Brain microvascular endothelial cell (primary cell): ENCODE measurements at regions not wholly inside any gene's neighbourhood (a gene's known extent, or its start where the extent isn't known, plus 50 kb on each side); places are given as distances from the start of the nearest gene placed in this dataset.

Experiments
- DNase-seq: peaks from one replicate; pipeline ENCODE4 v3.0.0-alpha.2; 2020
- H3K27ac ChIP-seq: fragments of 250-450 bp; sonication (Bioruptor Pico); 2 replicates; pipeline ENCODE4 v1.5.1; 2020; ENCODE audit warnings: mild to moderate bottlenecking, moderate library complexity
- H3K27me3 ChIP-seq: fragments of 250-450 bp; sonication (Bioruptor Pico); replicated peaks from 2 replicates; pipeline ENCODE4 v1.5.1; 2020; ENCODE audit warnings: mild to moderate bottlenecking
- H3K36me3 ChIP-seq: fragments of 250-450 bp; sonication (Bioruptor Pico); replicated peaks from 2 replicates; pipeline ENCODE4 v1.5.1; 2020; ENCODE audit warnings: mild to moderate bottlenecking
- H3K4me3 ChIP-seq: 2 replicates; pipeline ENCODE4 v1.5.1; 2011; ENCODE audit warnings: low read depth, mild to moderate bottlenecking, control low read depth, low read length, moderate library complexity
- in situ Hi-C: cut with HindIII; loops from 2 replicates; pipeline ENCODE4 v1.10.0; 2017; ENCODE audit warnings: low sequenced_read_pairs, low pct_ligation_motif_present
- TF ChIP-seq, protein P1 (sequence below): IDR thresholded peaks from 2 replicates; pipeline ENCODE4 v1.5.1; 2011; ENCODE audit warnings: low read depth, mild to moderate bottlenecking, moderate library complexity, low read length, control low read depth, inconsistent platforms; ENCODE audit errors: missing control alignments

DNA sequence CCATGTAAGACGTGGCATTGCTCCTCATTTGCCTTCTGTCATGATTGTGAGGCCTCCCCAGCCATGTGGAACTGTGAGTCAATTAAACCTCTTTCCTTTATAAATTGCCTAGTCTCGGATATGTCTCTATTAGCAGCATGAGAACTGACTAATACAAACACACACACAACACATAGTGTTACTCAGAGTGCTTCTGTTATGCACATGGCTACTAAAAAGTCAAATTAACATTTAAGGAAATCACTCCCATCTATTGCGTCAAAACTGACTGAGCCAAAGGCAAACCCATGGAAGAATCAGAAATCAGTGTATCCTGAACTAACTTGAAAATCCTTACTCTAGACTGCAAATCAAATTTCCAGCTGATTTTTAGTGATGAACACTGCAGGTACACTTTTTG, 209.2 kb downstream of the RBM26 start:
- no peak overlapping the region for H3K27ac ChIP-seq
- DNase-seq = no peak
- H3K27me3 ChIP-seq = no peaks in the 10 kb centered on the region
- H3K36me3 ChIP-seq = no peaks in the 10 kb centered on the region
- no peak overlapping the region for H3K4me3 ChIP-seq
- in situ Hi-C loops = no loop called here
- TF ChIP-seq, protein P1, sequence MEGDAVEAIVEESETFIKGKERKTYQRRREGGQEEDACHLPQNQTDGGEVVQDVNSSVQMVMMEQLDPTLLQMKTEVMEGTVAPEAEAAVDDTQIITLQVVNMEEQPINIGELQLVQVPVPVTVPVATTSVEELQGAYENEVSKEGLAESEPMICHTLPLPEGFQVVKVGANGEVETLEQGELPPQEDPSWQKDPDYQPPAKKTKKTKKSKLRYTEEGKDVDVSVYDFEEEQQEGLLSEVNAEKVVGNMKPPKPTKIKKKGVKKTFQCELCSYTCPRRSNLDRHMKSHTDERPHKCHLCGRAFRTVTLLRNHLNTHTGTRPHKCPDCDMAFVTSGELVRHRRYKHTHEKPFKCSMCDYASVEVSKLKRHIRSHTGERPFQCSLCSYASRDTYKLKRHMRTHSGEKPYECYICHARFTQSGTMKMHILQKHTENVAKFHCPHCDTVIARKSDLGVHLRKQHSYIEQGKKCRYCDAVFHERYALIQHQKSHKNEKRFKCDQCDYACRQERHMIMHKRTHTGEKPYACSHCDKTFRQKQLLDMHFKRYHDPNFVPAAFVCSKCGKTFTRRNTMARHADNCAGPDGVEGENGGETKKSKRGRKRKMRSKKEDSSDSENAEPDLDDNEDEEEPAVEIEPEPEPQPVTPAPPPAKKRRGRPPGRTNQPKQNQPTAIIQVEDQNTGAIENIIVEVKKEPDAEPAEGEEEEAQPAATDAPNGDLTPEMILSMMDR = no peak

DNA sequence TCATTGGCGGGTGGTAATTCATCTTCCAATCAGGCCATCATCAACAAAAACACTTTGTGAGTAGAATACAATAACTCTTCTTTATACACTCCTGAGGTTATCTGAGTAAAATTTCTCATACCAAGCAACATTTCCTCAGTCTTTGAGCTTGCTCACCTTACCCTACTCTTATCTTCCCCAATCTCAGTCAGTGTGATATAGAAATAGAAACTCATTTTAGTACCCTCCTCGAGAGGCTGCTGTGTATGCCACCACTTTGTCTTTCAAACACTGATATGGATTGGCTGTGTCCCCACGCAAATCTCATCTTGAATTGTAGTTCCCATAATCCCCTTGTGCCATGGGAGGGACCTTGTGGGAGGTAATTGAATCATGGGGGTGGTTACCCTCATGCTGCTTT, 209.7 kb downstream of the RBM26 start:
- in situ Hi-C loops = no loop called here

DNA sequence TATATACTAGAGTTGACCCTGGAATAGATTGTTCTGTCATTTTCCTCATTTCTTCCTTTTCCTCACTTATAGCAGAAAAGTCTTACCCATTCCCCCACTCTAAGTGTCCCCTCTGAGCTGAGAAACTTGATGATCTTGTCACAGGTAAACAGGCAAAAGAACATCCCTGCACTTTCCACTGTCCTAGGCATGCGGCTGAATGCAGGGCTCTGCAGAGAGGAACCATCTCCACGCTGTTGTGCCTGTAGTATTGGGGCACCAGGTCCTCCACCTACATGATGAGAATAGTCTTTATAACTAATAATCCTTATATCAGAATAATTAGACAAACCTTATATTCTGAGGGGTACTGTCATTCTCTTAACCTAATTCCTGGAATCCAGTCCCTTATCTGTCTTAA, 211.3 kb downstream of the RBM26 start:
- no peak overlapping the region for H3K27ac ChIP-seq
- H3K4me3 ChIP-seq = no peak overlapping the region

More for the DNA sequence above, 209.7 kb downstream of the RBM26 start:
- Histone ChIP-seq H3K36me3 (no peaks in the 10 kb centered on the region), H3K4me3 (no peak overlapping the region), H3K27me3 (no peaks in the 10 kb centered on the region), H3K27ac (no peak overlapping the region)
- TF ChIP-seq, protein P1 = no peak
- no peak for DNase-seq

DNA sequence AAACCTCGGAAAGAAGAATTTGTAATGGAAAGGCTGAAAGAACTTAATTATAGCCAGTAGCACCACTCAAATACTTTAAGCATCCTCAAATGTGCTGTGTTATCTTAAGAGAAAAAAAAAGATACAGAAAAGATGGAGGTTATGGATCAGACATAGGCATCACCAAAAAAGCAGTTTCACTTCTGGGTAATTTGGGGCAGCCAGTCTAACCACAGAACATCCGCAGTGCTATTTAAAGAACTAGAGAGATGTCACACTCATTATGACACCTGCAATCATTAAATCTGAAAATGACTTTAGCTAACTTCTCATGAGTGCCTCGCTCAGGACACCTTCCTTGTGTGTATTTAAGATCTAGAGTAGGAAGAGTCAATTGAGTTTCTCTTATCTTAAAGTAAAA, 211.8 kb downstream of the RBM26 start:
- no peak for DNase-seq
- in situ Hi-C loops = no loop called here
- Histone ChIP-seq H3K36me3 (no peaks in the 10 kb centered on the region), H3K27ac (no peak overlapping the region), H3K27me3 (no peaks in the 10 kb centered on the region), H3K4me3 (no peak overlapping the region)
- TF ChIP-seq, protein P1 = no peak

More for the DNA sequence above, 211.3 kb downstream of the RBM26 start:
- DNase-seq = no peak
- no peaks in the 10 kb centered on the region for H3K27me3 ChIP-seq
- no peaks in the 10 kb centered on the region for H3K36me3 ChIP-seq
- TF ChIP-seq, protein P1 = no peak
- in situ Hi-C loops = no loop called here

DNA sequence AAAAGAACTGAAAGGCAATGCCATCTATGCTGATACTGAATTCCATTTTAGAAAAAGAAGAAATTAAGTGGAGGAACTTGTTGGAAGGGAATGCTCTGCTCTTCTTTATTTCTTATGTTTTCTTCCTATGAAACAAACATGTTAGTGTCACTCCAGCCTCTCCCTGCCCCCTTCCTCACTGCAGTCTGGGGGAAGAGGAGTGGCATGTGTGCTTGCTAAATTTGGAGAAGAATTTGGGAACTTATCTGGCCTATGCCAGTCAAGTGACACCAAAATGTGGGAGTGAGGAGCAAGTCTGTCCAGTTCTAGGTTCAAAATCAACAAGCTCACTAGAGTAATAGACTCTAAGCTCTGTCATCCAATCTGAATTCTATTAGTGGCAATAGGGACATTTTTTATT, 214.6 kb downstream of the RBM26 start:
- in situ Hi-C loops = no loop called here
- TF ChIP-seq, protein P1 = no peak
- DNase-seq = no peak
- no peak overlapping the region for H3K27ac ChIP-seq
- no peaks in the 10 kb centered on the region for H3K36me3 ChIP-seq
- H3K4me3 ChIP-seq = no peak overlapping the region
- H3K27me3 ChIP-seq = no peaks in the 10 kb centered on the region

DNA sequence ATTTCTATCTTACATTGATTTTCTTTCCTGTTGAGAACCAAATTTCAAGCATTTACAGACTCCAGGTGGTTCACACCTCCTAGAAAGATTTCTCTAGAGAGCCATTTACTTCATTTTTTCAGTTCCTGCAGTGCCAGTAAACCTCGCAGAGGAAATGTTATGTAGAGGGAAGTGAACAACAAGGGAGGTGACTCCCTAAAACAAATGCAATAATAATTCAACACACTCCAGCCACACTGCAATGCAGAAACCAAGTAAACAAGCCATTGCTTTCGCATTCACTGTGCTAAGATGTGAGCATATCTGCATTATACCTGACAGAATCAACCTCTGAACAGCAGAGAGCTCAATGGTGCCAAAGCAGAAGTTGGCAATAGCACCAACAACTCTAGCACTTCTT, 215.1 kb downstream of the RBM26 start:
- no peak overlapping the region for H3K4me3 ChIP-seq
- in situ Hi-C loops = no loop called here
- DNase-seq = no peak
- H3K27me3 ChIP-seq = no peaks in the 10 kb centered on the region
- no peak overlapping the region for H3K27ac ChIP-seq
- no peaks in the 10 kb centered on the region for H3K36me3 ChIP-seq
- TF ChIP-seq, protein P1 = no peak
